NCI-H1417 (cell line): ENCODE measurements at regions not wholly inside any gene's neighbourhood (a gene's known extent, or its start where the extent isn't known, plus 50 kb on each side); places are given as distances from the start of the nearest gene placed in this dataset.
"Not testable (repeated sequence)": the region's sequence is repeated elsewhere in the genome, so short reads cannot be mapped to it uniquely, and the experiment has no call there.

ENCODE experiments used
- DNase-seq, 3 experiments: peaks; one replicate each; lab custom pipeline; 2025; lab: John Stamatoyannopoulos, UW

DNA sequence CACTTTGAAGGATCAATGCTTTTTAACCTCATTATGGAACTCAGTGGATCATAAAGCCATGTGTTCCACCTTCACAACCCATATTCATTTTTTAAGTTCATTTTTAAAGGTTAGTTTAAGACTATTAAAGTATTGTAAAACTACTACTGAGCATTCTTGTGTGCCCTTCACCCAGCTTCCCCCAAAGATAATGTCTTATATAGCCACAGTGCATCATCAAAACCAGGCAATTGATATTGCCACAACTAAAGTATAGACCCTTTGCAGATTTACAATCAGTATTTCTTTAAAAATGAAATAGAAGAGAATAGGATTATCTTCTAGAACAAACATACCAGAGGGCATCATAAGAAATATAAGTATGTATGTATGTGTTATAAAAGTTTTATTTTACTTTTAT is 597.1 kb downstream of the CCSER2 start:
- DNase-seq: no peak

DNA sequence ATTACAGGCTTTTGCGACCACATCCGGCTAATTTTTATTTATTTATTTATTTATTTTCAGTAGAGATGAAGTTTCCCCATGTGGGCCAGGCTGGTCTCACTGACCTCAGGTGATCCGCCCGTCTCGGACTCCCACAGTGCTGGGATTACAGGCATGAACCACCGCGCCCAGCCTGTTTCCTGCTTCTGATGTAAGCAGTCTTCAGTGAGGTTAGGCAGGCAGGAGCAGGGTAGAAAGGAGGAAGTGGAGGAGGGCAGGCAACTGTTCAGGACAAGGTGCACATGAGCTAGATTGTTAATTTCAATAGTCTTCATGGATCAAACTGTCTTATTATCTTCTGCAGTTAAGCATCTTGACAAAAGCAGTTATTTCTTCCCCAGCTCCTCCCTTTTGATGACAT is 605.0 kb downstream of the CCSER2 start:
- DNase-seq: no peak

DNA sequence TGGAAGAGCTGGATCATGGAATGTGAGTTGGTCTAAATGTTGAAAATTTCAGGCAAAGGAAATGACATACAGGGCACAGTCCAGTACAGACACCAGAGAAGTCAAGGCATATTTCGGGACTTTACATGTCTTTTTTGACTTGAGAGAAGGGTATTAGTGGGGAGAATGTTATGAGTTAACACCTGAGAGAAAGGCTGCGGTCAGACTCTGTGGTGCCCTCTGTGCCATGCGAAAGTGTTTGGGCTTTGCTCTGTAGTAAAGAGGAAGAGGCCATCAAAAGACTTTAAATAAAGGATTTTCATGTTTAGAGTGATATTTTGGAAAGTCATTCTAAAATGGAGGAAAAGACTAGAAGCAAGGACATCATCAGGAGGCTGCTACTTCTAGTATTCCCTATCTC is 607.4 kb downstream of the CCSER2 start:
- DNase-seq: no peak

DNA sequence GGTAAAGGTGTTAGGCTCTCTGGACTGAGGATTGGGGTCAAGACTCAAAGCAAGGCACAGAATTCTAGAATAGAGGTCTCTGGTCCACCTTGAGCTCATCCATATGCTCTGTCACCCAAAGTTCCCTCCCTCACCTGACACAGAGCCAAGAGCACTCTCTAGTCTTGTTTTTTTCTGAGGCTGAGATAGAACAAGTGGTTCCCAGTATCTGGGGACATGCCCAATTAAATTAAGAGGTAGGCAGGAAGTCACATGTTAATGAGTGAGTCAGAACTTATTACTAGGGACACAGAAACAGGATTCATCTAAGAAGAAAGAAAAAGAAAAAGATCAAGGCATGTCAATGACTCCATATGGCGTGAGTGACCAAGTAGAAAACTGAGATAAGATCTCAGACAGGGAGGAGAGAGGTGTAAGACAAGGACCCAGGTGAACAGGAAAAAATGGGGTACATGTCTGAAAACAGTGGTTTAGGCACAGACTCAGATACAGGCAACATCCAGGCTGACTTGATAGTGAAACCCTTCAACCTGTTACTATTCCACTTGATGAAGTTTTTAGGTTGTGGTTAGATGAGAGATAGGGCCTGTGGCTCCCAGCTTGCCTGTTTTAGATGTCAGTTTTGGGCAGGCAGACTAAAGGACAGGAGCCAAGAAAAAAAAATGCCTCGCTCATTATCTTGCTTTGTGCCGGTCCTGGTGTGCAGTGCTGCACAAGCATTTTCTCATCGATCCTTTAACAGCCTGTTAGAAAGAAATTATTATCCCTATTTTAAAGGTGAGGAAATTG is 609.9 kb downstream of the CCSER2 start:
- DNase-seq: no peak

DNA sequence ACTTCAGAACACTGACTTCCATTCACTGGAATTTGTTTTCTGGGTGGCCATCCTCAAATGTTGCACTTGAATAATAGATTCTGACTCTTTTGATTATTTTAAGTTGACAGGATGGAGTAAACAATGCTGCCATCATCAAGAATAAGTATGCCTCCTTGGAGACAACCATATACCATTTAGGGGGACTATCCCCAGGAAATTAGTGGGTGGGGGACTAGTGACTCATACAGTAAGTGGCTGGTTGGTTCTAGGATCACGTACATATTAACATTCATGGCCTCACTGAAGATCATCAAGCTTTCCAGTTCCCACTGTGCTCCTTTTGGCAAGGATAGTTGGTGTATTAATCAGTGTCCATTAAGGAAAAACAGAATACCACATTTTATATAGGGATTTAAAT is 615.2 kb downstream of the CCSER2 start:
- no peak for DNase-seq

DNA sequence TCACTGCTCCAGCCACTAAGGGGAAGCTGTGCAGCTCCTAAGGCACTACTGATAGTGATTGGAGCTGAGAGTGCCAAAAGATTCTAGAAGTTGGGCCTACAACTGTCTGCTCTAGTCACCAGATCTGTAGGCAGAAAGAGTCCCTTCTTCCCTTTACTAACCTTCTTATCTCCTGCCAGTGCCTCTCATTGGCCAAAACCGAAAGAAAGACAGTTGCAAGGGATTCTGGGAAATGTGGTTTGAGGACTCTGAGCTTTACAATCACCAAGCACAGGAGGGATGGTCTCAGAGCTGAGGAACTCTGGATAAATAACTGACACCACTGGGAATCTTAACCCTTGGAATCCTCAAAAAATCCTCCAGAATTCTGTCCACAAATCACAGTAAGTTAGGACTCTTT is 615.8 kb downstream of the CCSER2 start:
- DNase-seq: no peak

DNA sequence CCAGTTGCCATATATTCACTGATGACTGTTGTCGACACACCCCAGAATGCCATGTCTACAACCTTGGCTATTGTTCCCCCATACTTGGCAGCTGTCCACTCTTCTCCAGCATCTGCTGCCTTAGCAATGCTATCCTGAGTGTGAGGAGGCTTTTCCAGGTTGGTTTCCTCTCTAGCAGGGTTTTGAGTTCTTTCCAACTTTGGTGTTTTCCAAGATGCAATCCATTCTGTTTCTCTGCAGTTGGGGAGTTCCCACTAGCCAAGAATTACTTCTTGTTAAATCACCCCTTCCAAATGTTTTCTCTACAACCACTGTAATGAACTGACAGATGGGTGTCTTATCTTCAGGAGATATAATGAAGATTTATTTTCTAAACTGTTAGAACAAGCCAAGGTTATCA is 617.4 kb downstream of the CCSER2 start:
- no peak for DNase-seq

DNA sequence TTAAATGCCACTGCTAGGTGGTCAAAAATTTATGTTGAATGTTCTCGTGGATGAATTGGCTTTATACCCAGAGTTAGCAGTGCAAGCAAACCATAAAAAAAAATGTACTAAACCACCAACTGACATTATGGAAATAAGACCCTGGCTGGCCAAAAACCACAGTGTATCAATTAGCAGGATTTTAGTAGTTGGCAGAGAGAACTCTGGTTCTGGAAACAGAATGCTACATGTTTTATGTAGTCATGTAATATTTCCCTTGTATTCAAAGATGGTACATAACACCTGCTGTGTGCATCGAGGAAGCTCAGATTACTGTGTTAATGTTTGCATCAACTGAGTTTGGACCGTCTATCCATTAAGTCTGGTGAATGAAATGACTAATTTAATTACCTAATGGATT is 618.5 kb downstream of the CCSER2 start:
- DNase-seq: peak; percentile 11 to 72 (median 28)

DNA sequence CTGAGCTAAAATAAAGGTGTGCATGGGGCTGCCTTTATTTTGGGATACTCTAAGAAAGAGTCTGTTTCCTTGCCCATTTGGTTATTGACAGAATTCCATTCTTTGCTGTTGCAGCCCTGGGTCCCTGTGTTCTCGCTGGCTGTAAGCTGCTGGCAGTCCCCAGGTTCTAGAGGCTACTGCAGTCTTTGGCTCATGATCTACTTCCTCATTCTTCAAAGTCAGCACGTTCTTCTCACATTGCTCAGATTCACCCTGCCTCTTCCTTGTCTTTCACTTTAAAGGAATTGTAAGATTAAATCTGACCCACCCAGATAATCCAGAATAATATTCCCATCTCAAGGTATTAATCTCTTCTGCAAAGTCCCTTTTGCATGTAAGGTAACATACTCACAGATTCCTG is 620.3 kb downstream of the CCSER2 start:
- DNase-seq: no peak

DNA sequence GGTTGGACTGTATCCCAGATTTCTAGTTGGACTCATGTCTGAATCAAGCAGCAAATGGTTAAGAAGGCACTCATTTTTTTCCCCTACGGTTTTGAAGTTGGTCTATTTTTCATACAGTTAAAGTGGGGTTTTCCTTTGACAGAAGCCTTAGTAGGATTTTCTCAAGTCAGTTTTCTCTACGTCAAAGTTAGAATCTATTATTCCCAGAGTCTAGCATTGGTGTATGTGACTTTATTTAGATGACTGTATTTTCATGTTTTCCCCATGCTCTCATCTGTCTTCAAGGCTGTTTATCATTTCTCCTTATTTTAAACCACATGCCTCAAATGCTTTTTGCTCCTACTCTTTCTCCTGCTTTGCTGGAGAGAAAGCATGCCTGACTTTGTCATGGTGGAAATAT is 623.2 kb downstream of the CCSER2 start:
- no peak for DNase-seq

DNA sequence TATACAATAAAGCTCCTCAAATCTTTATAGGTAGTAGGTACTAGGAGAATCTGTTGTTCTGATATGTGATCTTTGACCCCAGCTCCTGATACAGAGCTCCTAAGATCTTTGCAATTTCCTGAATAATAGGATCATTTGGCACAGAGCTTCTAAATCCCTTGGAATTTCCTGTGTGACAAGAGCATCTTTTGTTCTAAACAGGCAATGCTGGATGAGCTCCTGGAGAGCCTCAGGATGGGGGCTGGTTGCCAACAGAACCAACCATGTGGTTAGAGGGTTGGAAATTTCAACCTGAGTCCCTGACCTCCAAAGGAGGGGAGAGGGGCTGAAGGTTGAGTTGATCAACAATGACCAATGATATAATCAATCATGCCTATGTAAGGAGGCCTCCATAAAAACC is 629.0 kb downstream of the CCSER2 start:
- DNase-seq: no peak

DNA sequence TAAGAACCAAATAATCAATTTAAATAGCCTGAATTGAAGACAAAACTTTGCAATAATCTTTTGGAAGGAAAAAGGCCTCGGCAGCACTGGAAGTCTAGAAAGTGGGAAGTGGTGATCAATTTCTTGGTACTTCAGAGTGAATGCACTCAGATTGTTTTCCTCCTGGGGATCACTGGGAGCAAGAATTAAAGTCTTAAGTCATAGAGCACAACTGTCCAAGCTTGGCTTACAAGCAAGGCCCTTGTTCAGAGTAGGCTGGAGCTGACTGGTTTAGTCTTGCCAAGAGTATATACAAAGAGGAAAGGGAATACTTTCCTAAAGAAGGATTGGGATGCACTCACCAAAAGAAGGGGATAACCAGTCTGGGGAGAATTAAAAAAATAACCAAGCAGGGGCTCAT is 637.1 kb downstream of the CCSER2 start:
- DNase-seq: no peak

DNA sequence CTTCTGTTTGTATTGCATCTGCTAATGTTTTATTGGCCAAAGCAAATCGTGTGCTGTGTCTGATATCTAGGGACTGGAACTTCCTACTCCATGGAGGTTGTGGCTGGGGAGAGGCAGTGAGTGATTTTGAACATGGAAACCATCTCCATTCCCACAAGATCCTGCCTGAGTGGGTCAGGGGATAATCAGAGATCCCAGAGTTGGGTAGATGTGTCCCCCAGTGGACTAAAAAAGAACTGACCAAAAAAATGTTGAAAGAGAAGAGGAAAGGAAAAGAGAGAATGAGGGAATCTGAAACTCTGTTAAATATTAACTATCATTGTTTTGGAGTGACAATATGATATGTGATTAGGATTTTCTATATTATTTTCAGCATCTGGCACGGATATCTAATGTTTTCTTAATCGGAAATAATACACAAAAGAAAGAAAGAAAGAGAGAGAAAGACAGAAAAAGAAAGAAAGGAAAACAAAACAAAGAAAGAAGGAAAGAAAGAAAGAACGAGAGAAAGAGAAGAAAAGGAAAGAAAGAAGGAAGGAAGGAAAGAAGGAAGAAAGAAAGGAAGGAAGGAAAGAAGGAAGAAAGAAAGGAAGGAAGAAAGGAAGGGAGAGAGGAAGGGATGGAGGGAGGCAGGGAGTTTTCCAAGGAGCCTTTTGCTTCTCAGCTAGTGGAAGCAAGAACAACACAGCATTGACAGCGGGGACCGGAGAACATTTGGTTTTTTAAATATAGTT is 638.5 kb downstream of the CCSER2 start:
- DNase-seq: no peak

DNA sequence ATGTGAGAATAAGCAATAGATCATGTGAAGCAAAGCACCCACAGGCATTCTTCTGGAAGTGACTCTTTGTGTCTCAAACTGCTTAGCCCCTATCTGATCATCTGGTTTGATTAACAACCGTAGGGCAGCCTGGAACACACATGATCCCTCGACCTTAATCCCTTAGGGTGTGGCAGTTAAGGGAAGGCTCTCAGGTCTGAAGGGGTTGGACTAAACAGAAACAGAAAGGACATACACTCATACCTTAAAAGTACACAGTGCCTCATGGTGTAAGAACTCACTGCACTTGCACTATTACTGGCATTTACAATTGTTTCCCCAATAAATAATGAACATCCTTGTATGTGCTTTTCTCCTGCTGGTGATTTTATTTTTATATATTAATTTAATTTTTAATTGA is 640.9 kb downstream of the CCSER2 start:
- not testable (repeated sequence) for DNase-seq

DNA sequence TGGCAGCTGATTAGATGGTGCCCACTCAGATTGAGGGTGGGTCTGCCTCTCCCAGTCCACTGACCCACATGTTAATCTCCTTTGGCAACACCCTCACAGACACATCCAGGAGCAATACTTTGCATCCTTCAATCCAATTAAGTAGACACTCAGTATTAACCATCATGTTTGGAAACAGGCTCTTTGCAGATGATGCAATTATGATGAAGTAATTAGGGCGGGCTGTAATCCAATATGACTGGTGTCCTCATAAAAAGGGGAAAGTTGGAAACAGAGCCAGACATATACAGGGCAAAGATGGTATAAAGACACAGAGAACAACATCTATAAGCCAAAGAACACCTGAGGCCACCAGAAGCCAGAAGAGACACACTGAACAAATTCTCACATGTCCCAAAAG is 658.6 kb downstream of the CCSER2 start:
- DNase-seq: no peak

DNA sequence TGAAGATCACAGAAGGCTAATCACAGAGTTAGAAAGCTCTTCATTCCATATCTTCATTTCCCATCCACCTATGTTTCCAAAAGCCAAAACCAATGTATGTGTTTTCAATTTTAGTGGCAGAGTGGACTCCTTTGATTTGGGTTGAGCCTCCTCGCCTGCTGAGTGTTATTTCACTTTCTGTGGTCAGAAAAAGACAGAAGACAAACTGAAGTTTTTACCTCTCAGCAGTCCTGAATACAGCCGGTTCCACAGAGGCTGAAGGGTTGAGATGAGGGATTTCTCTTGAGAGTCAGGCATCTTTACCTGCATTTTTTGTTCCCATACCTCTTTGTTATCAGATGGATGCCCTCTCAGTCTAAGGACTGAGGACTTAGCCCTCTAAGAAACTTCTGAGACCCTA is 659.6 kb downstream of the CCSER2 start:
- no peak for DNase-seq

DNA sequence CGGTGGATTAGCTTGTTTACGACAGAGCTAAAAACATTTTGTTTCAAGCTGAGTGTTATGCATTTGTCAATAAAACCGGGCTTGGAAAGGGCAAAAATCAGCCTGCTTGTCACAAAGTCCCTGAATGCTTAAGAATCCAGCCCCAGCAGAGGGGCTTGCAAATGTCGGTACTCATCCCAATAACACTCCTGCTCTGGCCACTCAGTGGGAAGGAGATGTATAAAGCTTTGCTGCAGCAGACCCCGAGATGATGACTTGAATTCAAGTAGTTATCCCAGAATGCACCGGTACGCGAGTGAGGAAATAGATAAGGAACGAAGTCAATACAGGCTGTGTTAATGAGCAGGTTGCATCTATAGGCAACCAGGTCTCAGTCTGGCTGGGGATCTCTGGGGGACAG is 662.3 kb downstream of the CCSER2 start:
- DNase-seq: peak in 1 of 3 experiments; percentile 10

DNA sequence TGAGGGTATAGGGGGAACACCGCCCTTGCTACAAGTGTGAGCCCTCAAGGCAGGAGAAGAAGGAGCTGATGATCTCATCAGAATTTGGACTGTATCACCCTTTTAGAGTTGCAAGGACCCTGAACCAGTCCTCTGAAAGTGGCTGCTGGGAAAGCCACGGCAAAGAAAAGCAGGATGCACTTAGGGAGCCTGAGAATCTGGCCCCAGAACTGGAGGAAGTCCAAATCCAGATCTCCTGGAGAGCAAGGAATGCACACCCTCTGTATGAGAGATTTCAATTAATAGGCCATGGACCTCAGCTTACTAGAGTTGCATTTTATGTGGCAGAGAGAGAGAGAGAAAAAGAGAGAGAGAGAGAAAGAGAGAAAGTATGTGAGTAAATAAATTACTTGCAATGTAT is 662.9 kb downstream of the CCSER2 start:
- no peak for DNase-seq

DNA sequence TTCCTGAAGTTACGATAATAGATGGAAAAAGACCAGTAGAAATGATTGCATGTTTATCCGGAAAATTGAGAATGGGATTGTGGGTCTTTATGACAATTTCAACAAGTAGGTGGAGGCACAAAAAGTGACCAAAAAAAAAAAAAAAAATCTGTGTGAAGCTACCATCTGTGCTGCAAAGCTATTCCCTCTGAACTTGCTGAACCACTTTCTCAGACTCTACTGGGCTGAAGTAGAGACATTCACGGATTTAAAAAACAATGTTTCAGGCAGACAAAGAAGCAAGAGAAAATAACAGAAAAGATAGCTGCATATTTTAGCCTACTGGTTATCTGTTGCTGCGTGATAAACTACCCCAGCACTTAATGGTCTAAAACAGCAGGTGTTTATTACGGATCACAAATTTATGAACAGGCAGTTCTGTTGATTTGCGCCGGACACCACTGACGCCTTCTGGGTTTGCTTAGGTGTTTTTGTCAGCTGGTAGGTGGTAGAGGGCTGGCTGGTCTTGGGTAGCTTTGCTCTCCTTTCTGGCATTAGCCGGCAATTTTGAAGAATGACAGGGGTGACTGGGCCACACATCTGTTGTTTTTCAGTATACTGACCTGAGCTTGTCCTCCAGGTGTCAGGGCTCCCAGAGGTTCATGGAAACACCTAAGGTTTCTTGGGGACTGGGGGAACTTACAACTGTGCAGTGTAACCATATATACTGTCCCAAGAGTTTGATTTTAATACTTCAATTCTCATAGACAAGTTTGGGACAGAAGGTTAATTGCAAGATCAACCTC is 665.1 kb downstream of the CCSER2 start:
- DNase-seq: peak in 1 of 3 experiments; percentile 26

DNA sequence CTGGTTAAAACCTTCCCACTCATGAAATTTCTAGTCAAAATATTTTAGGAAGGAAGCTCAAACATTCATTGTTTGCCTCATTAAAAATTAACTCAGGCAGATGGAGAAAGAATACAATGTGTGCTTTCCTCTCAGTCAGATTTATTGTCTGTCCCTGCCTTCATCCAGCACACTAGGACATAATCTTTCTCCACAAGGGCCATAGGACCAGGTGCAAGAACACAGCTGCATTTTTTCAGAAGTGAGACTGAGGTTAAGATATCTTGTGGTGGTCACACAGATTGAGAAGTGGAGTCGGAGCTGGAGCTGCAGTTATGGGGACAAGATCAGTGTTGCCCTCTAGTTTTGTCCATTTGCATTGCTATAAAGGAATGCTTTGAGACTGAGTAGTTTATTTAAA is 666.3 kb downstream of the CCSER2 start:
- no peak for DNase-seq

DNA sequence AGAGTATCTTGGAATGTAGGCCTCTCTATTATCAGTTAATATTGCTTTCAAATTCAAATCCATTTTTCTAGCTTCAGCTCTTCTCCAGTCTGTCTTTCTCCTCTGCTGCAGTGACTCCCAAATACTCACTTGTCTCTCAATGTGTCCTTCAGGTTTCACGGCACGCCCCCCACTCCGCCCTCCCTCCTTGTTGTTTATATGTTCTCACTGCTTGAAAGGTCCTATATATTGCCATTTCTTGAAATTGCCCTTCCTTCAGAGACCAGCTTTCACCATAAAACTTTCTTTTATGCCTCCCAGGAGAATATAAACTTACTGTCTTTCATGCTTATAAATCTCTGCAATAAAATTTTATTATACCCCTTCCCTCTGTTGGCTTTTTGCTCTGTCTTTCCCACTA is 668.2 kb downstream of the CCSER2 start:
- no peak for DNase-seq

DNA sequence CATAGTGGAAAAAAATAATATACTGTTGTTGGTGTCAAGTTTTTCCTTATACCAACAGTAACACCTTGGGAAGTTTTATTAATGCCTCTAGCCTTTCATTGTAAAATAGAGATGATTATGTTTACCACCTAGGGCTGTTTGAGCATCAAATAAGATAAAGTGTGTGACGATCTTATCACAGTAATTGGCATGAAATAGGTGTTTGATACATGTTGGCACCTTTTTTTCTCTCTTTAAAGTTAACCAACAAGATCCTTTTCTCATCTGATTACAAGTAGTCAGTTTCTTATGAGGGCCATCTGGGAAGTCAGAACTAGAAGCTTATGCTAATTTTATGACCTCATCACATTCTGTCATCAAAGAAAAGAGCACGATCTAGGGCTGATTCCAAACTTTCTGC is 669.5 kb downstream of the CCSER2 start:
- no peak for DNase-seq

DNA sequence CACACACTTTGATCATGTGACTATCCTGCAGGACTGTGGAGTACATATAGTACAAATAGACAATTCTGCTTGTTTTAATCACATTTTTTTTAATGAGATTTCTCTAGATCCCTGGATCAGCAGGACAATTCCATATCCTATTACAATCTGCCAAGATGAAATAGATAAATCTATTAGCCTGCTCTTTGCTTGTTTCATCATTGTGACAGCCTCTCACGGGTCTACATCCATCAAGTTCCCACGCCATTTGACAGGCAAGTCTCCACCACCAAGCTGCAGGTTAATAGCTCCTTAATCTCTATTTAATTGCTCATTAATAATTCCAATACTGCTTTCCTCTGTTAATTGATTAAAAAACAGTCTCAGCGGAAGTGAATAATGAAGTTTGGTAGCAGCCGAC is 671.5 kb downstream of the CCSER2 start:
- DNase-seq: no peak
